ENCODE measurements at regions not wholly inside any gene's neighbourhood (a gene's known extent, or its start where the extent isn't known, plus 50 kb on each side); places are given as distances from the start of the nearest gene placed in this dataset.

DNA sequence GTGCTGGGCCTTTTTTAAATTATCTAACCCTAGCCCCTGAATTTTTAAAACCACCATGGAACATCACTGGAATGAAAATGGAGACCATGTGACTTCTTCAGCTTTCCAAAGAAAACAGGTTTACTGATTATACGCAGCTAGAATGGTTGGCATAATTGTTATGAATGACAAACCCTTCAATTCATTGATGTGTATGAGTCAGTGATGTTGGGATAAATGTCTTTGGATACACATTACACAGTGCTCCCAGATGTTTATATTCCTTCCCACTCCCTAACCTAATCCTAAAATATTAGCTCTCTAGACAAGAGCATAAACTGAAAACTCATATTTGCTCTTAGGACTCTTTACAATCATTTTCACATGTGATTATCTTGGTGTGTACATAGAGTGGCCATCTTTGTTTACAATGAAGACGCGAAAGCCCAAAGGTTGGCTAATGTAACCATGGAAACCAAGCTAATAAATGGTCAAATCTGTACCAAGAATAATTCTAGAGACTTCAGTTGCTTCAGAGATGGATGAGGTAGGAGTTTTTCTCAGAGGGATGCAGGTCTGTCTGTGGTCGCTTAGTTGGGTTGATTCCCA, 131.2 kb upstream of the HMHB1 start:
- H3K4me3 ChIP-seq (replicated peaks; ENCODE audit: insufficient read depth, low read length), result no peak overlapping the region
- H3K27me3 ChIP-seq (ENCODE audit: insufficient read depth, poor library complexity, severe bottlenecking), result no peaks in the 10 kb centered on the region
- TF ChIP-seq GABPA (IDR thresholded peaks at IDR 0.05; ENCODE audit: low read depth) (no peak), SPI1 (IDR thresholded peaks at IDR 0.05; ENCODE audit: borderline replicate concordance, low read depth) (no peak)
- TF ChIP-seq, protein P1, sequence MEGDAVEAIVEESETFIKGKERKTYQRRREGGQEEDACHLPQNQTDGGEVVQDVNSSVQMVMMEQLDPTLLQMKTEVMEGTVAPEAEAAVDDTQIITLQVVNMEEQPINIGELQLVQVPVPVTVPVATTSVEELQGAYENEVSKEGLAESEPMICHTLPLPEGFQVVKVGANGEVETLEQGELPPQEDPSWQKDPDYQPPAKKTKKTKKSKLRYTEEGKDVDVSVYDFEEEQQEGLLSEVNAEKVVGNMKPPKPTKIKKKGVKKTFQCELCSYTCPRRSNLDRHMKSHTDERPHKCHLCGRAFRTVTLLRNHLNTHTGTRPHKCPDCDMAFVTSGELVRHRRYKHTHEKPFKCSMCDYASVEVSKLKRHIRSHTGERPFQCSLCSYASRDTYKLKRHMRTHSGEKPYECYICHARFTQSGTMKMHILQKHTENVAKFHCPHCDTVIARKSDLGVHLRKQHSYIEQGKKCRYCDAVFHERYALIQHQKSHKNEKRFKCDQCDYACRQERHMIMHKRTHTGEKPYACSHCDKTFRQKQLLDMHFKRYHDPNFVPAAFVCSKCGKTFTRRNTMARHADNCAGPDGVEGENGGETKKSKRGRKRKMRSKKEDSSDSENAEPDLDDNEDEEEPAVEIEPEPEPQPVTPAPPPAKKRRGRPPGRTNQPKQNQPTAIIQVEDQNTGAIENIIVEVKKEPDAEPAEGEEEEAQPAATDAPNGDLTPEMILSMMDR (IDR thresholded peaks at IDR 0.05; ENCODE audit: insufficient read depth, low read length), result no peak
- no peak overlapping the region for H3K27ac ChIP-seq (replicated peaks)
- DNase-seq (ENCODE audit: low read depth in 1 of 2, low spot score in 1 of 2), result no peak

DNA sequence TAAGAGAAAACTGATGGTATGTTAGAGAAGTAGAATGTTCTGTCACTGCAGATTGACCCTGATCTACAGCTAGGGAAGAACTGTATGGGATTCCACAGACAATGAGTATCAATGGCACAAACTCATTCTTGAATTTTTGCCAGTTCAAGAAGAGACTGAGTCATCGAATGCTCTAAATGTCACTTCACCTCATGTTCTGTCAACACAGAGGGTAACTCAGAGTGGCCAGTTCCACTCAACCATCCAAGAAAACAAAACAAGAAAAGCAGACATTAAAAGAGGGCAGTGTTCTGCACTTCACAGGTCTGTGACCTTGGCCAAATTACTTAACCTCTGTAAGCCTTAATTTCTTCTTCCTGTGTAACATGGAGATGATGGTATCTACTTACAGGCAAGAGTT, 132.2 kb upstream of the HMHB1 start:
- no peak for DNase-seq (ENCODE audit: low read depth in 1 of 2, low spot score in 1 of 2)

DNA sequence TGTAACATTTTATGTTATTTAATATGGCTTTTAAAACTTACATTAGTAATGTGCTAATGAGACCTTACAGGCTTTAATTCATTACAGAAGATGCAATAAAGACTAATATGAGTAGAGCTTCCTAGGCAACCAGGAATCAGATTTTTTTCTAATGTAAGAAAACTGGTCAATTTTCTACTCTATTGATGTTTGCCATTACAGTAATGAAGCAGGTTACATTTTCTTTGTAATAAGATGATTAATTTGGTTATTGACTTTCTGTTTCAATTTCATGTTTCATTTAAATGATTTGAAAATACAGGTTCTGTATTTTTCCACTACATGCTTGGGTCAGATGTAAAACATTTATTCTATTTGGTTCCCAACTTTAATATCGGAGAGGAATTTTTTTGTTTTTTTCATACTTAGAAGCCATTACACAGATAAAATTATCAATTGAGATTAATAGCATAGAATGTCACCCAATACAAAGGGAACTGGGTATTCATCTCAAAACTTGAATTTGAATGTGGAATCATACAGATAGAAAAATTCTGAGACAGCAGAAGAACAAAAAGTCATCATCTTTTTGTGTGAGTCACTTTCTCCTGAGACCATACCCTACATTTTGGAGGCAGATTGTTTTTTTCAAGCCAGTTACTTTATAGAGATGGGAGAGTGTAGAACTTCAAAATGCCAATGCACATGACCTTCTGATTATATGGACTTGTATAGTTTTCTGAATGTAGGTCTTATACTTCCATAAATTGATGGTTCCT, 133.6 kb upstream of the HMHB1 start:
- H3K27ac ChIP-seq (replicated peaks), result no peak overlapping the region
- TF ChIP-seq GABPA (IDR thresholded peaks at IDR 0.05; ENCODE audit: low read depth), result no peak
- TF ChIP-seq, protein P1 (IDR thresholded peaks at IDR 0.05; ENCODE audit: insufficient read depth, low read length), result no peak
- no peak for TF ChIP-seq POLR2AphosphoS5 (IDR thresholded peaks at IDR 0.05; ENCODE audit: low read depth)
- no peak for TF ChIP-seq SPI1 (IDR thresholded peaks at IDR 0.05; ENCODE audit: borderline replicate concordance, low read depth)
- TF ChIP-seq, protein P2, sequence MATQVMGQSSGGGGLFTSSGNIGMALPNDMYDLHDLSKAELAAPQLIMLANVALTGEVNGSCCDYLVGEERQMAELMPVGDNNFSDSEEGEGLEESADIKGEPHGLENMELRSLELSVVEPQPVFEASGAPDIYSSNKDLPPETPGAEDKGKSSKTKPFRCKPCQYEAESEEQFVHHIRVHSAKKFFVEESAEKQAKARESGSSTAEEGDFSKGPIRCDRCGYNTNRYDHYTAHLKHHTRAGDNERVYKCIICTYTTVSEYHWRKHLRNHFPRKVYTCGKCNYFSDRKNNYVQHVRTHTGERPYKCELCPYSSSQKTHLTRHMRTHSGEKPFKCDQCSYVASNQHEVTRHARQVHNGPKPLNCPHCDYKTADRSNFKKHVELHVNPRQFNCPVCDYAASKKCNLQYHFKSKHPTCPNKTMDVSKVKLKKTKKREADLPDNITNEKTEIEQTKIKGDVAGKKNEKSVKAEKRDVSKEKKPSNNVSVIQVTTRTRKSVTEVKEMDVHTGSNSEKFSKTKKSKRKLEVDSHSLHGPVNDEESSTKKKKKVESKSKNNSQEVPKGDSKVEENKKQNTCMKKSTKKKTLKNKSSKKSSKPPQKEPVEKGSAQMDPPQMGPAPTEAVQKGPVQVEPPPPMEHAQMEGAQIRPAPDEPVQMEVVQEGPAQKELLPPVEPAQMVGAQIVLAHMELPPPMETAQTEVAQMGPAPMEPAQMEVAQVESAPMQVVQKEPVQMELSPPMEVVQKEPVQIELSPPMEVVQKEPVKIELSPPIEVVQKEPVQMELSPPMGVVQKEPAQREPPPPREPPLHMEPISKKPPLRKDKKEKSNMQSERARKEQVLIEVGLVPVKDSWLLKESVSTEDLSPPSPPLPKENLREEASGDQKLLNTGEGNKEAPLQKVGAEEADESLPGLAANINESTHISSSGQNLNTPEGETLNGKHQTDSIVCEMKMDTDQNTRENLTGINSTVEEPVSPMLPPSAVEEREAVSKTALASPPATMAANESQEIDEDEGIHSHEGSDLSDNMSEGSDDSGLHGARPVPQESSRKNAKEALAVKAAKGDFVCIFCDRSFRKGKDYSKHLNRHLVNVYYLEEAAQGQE (IDR thresholded peaks at IDR 0.05; ENCODE audit: insufficient replicate concordance, low read depth), result no peak
- DNase-seq (ENCODE audit: low read depth in 1 of 2, low spot score in 1 of 2), result no peak
- no peaks in the 10 kb centered on the region for H3K27me3 ChIP-seq (ENCODE audit: insufficient read depth, poor library complexity, severe bottlenecking)
- no peak overlapping the region for H3K4me3 ChIP-seq (replicated peaks; ENCODE audit: insufficient read depth, low read length)

More for the DNA sequence above, 132.2 kb upstream of the HMHB1 start:
- TF ChIP-seq SPI1 (IDR thresholded peaks at IDR 0.05; ENCODE audit: borderline replicate concordance, low read depth), result no peak
- H3K27ac ChIP-seq (replicated peaks), result no peak overlapping the region
- no peak overlapping the region for H3K4me3 ChIP-seq (replicated peaks; ENCODE audit: insufficient read depth, low read length)
- no peaks in the 10 kb centered on the region for H3K27me3 ChIP-seq (ENCODE audit: insufficient read depth, poor library complexity, severe bottlenecking)

DNA sequence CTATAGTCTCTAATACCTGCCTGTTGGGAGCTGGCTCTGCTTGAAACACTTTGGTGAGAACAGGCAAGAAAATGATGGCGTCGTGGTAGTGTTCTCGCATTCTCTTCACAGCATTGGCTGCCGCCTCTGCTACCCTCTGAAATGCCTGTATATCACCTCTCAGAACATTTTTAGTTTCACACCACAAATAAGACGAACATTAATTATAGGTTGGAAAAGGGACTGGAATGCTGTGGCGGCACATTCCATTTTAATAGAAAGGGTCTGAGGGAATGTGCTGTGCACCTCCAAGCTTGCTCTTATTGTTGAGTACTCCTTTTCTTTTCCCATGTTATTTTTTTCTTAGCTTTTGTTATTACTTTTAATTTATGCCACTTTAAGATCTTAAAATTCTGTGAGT, 134.6 kb upstream of the HMHB1 start:
- DNase-seq (ENCODE audit: low read depth in 1 of 2, low spot score in 1 of 2), result no peak
- Histone ChIP-seq H3K4me3 (replicated peaks; ENCODE audit: insufficient read depth, low read length) (no peak overlapping the region), H3K27ac (replicated peaks) (no peak overlapping the region), H3K27me3 (ENCODE audit: insufficient read depth, poor library complexity, severe bottlenecking) (no peaks in the 10 kb centered on the region)
- TF ChIP-seq POLR2AphosphoS5 (IDR thresholded peaks at IDR 0.05; ENCODE audit: low read depth) (no peak), GABPA (IDR thresholded peaks at IDR 0.05; ENCODE audit: low read depth) (no peak)
- TF ChIP-seq, protein P2 (IDR thresholded peaks at IDR 0.05; ENCODE audit: insufficient replicate concordance, low read depth), result no peak

Measured in HL-60 (cell line).